Fibroblast of mammary gland (primary cell): ENCODE measurements at regions not wholly inside any gene's neighbourhood (a gene's known extent, or its start where the extent isn't known, plus 50 kb on each side); places are given as distances from the start of the nearest gene placed in this dataset.
A peak's percentile ranks its signal among the peaks of the same experiment; 100 is the strongest.
"Not testable (repeated sequence)": the region's sequence is repeated elsewhere in the genome, so short reads cannot be mapped to it uniquely, and the experiment has no call there.

Source experiments
- DNase-seq: peaks from one replicate; pipeline ENCODE4 v3.0.0-alpha.2; 2010; ENCODE audit warnings: low read depth
- H3K4me3 ChIP-seq: 2 replicates; pipeline ENCODE4 v1.5.1; 2011; ENCODE audit warnings: low read depth, mild to moderate bottlenecking, low read length, moderate library complexity; ENCODE audit not compliant: control insufficient read depth
- CTCF ChIP-seq: conservative IDR thresholded peaks from 2 replicates; pipeline ENCODE4 v1.5.1; 2011; ENCODE audit warnings: low read depth, low read length, inconsistent platforms; ENCODE audit not compliant: control insufficient read depth, insufficient read depth

- H3K4me3 ChIP-seq = no peak overlapping the region
- TF ChIP-seq CTCF = no peak
- DNase-seq = peak; percentile 23
Measured at GRCh38 chr11:12585861-12586260, 88.4 kb upstream of the TEAD1 start.

GRCh38 chr11:12587333-12587991 is 86.8 kb upstream of the TEAD1 start:
- DNase-seq = peak; percentile 49
- no peak for TF ChIP-seq CTCF
- no peak overlapping the region for H3K4me3 ChIP-seq

GRCh38 chr11:12591706-12592105 is 82.5 kb upstream of the TEAD1 start:
- DNase-seq = no peak
- H3K4me3 ChIP-seq = no peak overlapping the region
- TF ChIP-seq CTCF = no peak

- TF ChIP-seq CTCF = no peak
- no peak for DNase-seq
- no peak overlapping the region for H3K4me3 ChIP-seq
Measured at GRCh38 chr11:12592283-12592682, 81.9 kb upstream of the TEAD1 start.

- DNase-seq, H3K4me3 ChIP-seq: not testable (repeated sequence)
Measured at GRCh38 chr11:12595089-12595847, 79.0 kb upstream of the TEAD1 start.

GRCh38 chr11:12598330-12599256 is 75.6 kb upstream of the TEAD1 start:
- no peak overlapping the region for H3K4me3 ChIP-seq
- DNase-seq = peak; percentile 56
- TF ChIP-seq CTCF = no peak
